ENCODE measurements at regions not wholly inside any gene's neighbourhood (a gene's known extent, or its start where the extent isn't known, plus 50 kb on each side); places are given as distances from the start of the nearest gene placed in this dataset.
A peak's percentile ranks its signal among the peaks of the same experiment; 100 is the strongest.

DNA sequence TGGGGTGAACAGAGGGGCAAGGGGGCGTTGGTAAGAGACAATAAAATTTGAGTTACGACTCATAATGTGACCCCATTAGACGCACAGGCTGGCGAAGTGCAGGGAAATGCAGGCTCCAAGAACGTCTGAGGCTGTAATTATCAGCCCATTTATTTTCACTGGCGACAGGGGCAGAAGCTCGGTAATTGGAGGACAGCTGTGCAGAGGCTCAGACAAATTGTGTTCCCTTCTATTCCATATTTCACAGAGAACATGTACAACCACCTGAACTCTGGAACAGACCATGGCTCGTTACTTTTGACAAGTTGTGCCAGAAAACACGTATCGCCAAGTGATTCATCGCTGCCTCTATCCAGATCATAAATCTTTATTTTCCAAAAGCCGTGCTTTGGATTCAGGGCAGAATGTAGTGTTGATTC lies 137.3 kb upstream of the FRMD4A start:
- no peaks in the 10 kb centered on the region for H3K27me3 ChIP-seq (ENCODE audit: control insufficient read depth, insufficient read depth)
- H3K4me3 ChIP-seq (ENCODE audit: low read length), result no peak overlapping the region
- H3K4me1 ChIP-seq (ENCODE audit: control insufficient read depth, insufficient read depth, low read length), result no peaks in the 10 kb centered on the region
- DNase-seq, result no peak
- no peak for ATAC-seq
- H3K27ac ChIP-seq (ENCODE audit: low read length), result no peak overlapping the region
- intact Hi-C loops (cut with DNase I), result no loop called here
- 67% methylated on average over 12 of the region's 12 CpGs for WGBS
- H3K9me3 ChIP-seq (ENCODE audit: control insufficient read depth, low read length), result no peaks in the 10 kb centered on the region

DNA sequence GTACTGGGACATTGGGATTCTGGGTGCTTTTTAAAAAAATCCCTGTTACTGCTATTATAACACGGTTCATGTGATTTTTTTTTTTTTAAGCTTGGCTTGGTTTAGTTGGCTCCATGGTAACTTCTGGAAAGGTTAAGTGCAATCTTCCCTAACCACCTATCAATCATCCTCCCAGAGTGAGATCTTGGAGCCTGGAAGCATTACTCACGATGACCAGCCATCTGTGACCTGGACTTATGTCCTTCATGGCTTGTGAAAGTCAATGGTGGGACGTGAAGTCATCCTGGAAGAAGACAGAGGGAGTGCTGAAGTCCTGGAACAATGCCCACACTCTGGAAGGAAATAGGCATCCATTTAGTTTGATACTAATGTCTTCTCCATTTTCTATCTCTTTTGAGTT lies 135.5 kb upstream of the FRMD4A start:
- H3K27me3 ChIP-seq (ENCODE audit: control insufficient read depth, insufficient read depth), result no peaks in the 10 kb centered on the region
- H3K9me3 ChIP-seq (ENCODE audit: control insufficient read depth, low read length), result no peaks in the 10 kb centered on the region
- intact Hi-C loops (cut with DNase I), result no loop called here
- no peaks in the 10 kb centered on the region for H3K4me1 ChIP-seq (ENCODE audit: control insufficient read depth, insufficient read depth, low read length)
- no peak overlapping the region for H3K4me3 ChIP-seq (ENCODE audit: low read length)
- 29% methylated on average over 3 of the region's 3 CpGs for WGBS
- DNase-seq (no peak), ATAC-seq (no peak)
- no peak overlapping the region for H3K27ac ChIP-seq (ENCODE audit: low read length)

DNA sequence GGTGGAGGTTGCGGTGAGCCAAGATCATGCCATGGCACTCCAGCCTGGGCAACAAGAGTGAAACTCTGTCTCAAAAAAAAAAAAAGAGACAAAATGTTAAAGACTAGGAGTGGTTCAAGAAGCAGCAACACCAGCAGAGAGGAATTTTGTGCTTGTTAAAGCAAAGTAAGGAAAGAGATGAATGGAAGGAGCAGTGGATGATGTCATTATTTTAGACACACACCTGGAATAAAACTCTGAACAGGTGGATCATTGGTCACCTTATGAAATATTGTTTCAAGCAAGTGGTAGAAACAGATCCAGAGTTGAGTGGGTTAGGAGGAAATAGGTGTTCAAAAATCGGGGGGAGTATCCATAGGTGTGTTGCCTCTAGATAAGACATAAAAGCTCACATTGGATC lies 129.7 kb upstream of the FRMD4A start:
- WGBS, result 91% methylated on average over 2 of the region's 2 CpGs
- intact Hi-C loops (cut with DNase I), result no loop called here
- Histone ChIP-seq H3K4me3 (ENCODE audit: low read length) (no peak overlapping the region), H3K4me1 (ENCODE audit: control insufficient read depth, insufficient read depth, low read length) (no peaks in the 10 kb centered on the region), H3K27me3 (ENCODE audit: control insufficient read depth, insufficient read depth) (no peaks in the 10 kb centered on the region), H3K27ac (ENCODE audit: low read length) (no peak overlapping the region), H3K9me3 (ENCODE audit: control insufficient read depth, low read length) (no peaks in the 10 kb centered on the region)
- no peak for ATAC-seq
- DNase-seq, result no peak

DNA sequence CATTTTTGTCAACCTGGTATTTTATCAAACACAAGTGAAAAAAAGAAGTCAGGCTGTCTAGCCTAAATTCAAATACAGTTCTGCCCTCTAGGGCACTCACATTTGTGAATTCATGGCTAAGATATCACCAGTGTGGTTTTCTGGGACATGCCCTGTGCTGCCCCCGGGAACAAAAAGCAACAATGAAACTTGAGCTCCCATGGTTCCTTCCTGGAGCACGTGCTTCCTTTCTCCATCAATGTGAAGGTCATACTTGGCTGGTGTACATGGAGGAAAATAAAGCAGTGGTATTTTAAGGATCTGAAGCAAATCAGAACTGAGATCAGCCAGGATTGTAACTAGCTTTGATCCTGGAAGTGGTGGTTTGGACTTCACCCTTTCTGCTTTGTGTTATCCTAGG lies 128.9 kb upstream of the FRMD4A start:
- Histone ChIP-seq H3K27ac (ENCODE audit: low read length) (no peak overlapping the region), H3K9me3 (ENCODE audit: control insufficient read depth, low read length) (no peaks in the 10 kb centered on the region), H3K4me1 (ENCODE audit: control insufficient read depth, insufficient read depth, low read length) (no peaks in the 10 kb centered on the region), H3K27me3 (ENCODE audit: control insufficient read depth, insufficient read depth) (no peaks in the 10 kb centered on the region), H3K4me3 (ENCODE audit: low read length) (no peak overlapping the region)
- peak in 1 of 2 donors; percentile 69 for ATAC-seq
- intact Hi-C loops (cut with DNase I), result no loop called here
- WGBS, result 21% methylated on average over 2 of the region's 2 CpGs
- no peak for DNase-seq

DNA sequence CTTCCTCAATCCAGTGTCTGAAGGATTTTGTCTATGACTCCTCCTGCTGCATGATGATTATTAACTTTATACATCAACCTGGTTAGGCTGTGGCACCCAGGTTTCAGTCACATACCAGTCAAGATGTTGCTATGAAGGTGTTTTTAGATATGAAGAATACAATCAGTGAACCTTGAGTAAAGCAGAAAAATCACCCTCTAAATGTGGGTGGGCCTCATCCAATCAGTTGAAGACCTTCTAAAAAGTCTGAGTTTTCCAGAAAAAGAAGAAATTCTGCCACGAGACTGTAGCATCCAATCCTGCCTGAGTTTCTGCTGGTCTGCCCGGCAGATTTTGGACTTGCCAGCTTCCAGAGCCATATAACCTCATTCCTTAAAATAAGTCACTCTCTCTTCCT lies 126.1 kb upstream of the FRMD4A start:
- intact Hi-C loops (cut with DNase I), result no loop called here
- WGBS, result 87% methylated on average over 2 of the region's 2 CpGs
- ATAC-seq, result no peak

DNA sequence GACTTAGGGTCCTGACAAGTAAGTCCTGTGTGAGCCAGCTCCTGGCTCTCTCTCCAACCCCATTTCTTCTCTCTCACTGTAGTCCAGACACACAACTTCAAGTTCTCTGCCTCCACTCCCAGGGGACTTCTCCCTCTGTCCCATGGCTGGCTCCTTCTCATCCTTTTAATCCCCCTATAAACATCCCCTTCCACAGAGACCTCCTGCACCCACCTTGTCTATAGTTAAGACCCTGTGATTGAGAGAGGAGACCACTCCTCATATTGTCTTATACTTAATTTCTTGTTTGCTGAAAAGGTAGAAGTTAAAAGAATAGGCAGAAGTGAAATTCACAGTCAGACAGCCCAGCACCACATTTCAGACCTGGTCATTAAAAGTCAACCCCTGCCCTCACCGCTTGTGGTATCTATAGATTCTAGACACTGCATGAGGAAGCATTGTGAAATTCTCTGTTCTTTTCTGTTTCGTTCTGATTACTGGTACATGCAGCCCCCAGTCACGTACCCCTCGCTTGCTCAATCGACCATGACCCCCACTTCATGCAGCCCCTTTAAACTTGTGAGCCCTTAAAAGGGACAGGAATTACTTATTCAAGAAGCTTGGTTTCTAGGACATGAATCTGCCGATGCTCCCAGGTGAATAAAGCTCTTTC lies 125.6 kb upstream of the FRMD4A start:
- intact Hi-C loops (cut with DNase I), result no loop called here
- ATAC-seq, result no peak

More for the DNA sequence above, 126.1 kb upstream of the FRMD4A start:
- no peak overlapping the region for H3K27ac ChIP-seq (ENCODE audit: low read length)
- no peaks in the 10 kb centered on the region for H3K27me3 ChIP-seq (ENCODE audit: control insufficient read depth, insufficient read depth)
- no peaks in the 10 kb centered on the region for H3K4me1 ChIP-seq (ENCODE audit: control insufficient read depth, insufficient read depth, low read length)
- H3K9me3 ChIP-seq (ENCODE audit: control insufficient read depth, low read length), result no peaks in the 10 kb centered on the region
- DNase-seq, result no peak
- H3K4me3 ChIP-seq (ENCODE audit: low read length), result no peak overlapping the region

DNA sequence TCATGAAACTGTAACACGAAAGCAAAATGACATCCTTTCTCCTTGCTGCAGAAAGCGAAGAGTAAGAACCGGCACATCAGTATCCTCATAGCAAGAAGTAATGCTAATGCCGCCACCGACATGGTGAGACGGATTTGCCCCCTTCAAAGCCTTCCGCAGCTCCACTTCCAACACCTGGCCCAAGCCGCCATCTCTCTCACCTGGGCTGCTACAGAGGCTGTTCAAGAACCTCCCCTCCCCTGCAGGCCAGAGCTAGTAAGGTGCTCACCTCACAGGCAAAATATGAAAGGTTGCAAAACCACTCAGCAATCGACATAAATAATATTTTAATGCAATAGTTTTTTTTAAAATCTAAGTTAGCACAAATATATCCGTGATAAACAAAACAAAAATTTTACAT lies 123.9 kb upstream of the FRMD4A start:
- no peaks in the 10 kb centered on the region for H3K27me3 ChIP-seq (ENCODE audit: control insufficient read depth, insufficient read depth)
- H3K27ac ChIP-seq (ENCODE audit: low read length), result no peak overlapping the region
- DNase-seq (no peak), ATAC-seq (no peak)
- no peak overlapping the region for H3K4me3 ChIP-seq (ENCODE audit: low read length)
- 95% methylated on average over 10 of the region's 10 CpGs for WGBS
- no peaks in the 10 kb centered on the region for H3K9me3 ChIP-seq (ENCODE audit: control insufficient read depth, low read length)
- no peaks in the 10 kb centered on the region for H3K4me1 ChIP-seq (ENCODE audit: control insufficient read depth, insufficient read depth, low read length)
- intact Hi-C loops (cut with DNase I), result no loop called here

More for the DNA sequence above, 125.6 kb upstream of the FRMD4A start:
- DNase-seq, result no peak
- Histone ChIP-seq H3K4me1 (ENCODE audit: control insufficient read depth, insufficient read depth, low read length) (no peaks in the 10 kb centered on the region), H3K9me3 (ENCODE audit: control insufficient read depth, low read length) (no peaks in the 10 kb centered on the region), H3K27ac (ENCODE audit: low read length) (no peak overlapping the region), H3K27me3 (ENCODE audit: control insufficient read depth, insufficient read depth) (no peaks in the 10 kb centered on the region), H3K4me3 (ENCODE audit: low read length) (no peak overlapping the region)
- 76% methylated on average over 6 of the region's 6 CpGs for WGBS

DNA sequence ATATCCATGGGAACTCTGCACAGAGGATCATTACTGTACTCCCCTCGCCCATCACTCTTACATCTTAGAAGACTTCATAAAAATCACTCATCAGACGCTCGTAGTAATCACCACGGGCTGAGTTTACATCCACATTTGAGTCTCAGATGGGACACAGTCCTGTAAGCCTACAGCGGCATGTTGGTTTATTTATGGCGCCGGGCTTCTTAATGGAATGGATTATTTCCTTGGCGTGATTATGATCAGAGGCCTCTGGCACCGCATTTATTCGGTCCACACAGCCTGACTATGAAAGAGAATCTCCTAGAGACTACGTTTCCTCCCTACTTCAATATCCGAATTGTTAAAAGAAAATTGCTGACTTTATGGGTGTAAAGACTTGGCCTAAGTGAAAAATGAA lies 123.5 kb upstream of the FRMD4A start:
- Histone ChIP-seq H3K27ac (ENCODE audit: low read length) (no peak overlapping the region), H3K9me3 (ENCODE audit: control insufficient read depth, low read length) (no peaks in the 10 kb centered on the region), H3K27me3 (ENCODE audit: control insufficient read depth, insufficient read depth) (no peaks in the 10 kb centered on the region), H3K4me3 (ENCODE audit: low read length) (no peak overlapping the region), H3K4me1 (ENCODE audit: control insufficient read depth, insufficient read depth, low read length) (no peaks in the 10 kb centered on the region)
- intact Hi-C loops (cut with DNase I), result no loop called here
- 92% methylated on average over 12 of the region's 12 CpGs for WGBS
- DNase-seq (no peak), ATAC-seq (no peak)

GRCh38 chr10:14453593-14453992 lies 122.9 kb upstream of the FRMD4A start:
- no peak for ATAC-seq
- Histone ChIP-seq H3K4me3 (ENCODE audit: low read length) (no peak overlapping the region), H3K4me1 (ENCODE audit: control insufficient read depth, insufficient read depth, low read length) (no peaks in the 10 kb centered on the region), H3K9me3 (ENCODE audit: control insufficient read depth, low read length) (no peaks in the 10 kb centered on the region), H3K27me3 (ENCODE audit: control insufficient read depth, insufficient read depth) (no peaks in the 10 kb centered on the region), H3K27ac (ENCODE audit: low read length) (no peak overlapping the region)
- DNase-seq, result no peak
- intact Hi-C loops (cut with DNase I), result no loop called here
- 71% methylated on average over 4 of the region's 4 CpGs for WGBS

- no peak for ATAC-seq
Observed at GRCh38 chr10:14451341-14451740, 120.6 kb upstream of the FRMD4A start.

GRCh38 chr10:14450041-14450491 lies 119.3 kb upstream of the FRMD4A start:
- intact Hi-C loops (cut with DNase I), result no loop called here
- DNase-seq (peak; percentile 42 to 59 (median 57)), ATAC-seq (peak; percentile 59 to 78)
- WGBS, result 67% methylated on average over 3 of the region's 3 CpGs
- Histone ChIP-seq H3K27me3 (ENCODE audit: control insufficient read depth, insufficient read depth) (no peaks in the 10 kb centered on the region), H3K9me3 (ENCODE audit: control insufficient read depth, low read length) (no peaks in the 10 kb centered on the region), H3K27ac (ENCODE audit: low read length) (peak overlapping the region; percentile 18), H3K4me3 (ENCODE audit: low read length) (no peak overlapping the region), H3K4me1 (ENCODE audit: control insufficient read depth, insufficient read depth, low read length) (no peaks in the 10 kb centered on the region)

More at GRCh38 chr10:14451341-14451740, 120.6 kb upstream of the FRMD4A start:
- WGBS, result 89% methylated on average over 6 of the region's 6 CpGs
- Histone ChIP-seq H3K27ac (ENCODE audit: low read length) (no peak overlapping the region), H3K27me3 (ENCODE audit: control insufficient read depth, insufficient read depth) (no peaks in the 10 kb centered on the region), H3K9me3 (ENCODE audit: control insufficient read depth, low read length) (no peaks in the 10 kb centered on the region), H3K4me1 (ENCODE audit: control insufficient read depth, insufficient read depth, low read length) (no peaks in the 10 kb centered on the region), H3K4me3 (ENCODE audit: low read length) (no peak overlapping the region)
- intact Hi-C loops (cut with DNase I), result no loop called here
- DNase-seq, result no peak

- intact Hi-C loops (cut with DNase I), result no loop called here
- 95% methylated on average over 3 of the region's 3 CpGs for WGBS
- DNase-seq (no peak), ATAC-seq (no peak)
- Histone ChIP-seq H3K4me1 (ENCODE audit: control insufficient read depth, insufficient read depth, low read length) (no peaks in the 10 kb centered on the region), H3K27me3 (ENCODE audit: control insufficient read depth, insufficient read depth) (no peaks in the 10 kb centered on the region), H3K4me3 (ENCODE audit: low read length) (no peak overlapping the region), H3K27ac (ENCODE audit: low read length) (no peak overlapping the region), H3K9me3 (ENCODE audit: control insufficient read depth, low read length) (no peaks in the 10 kb centered on the region)
Observed at GRCh38 chr10:14449293-14449815, 118.6 kb upstream of the FRMD4A start.
